HepG2 (cell line): ENCODE measurements at regions not wholly inside any gene's neighbourhood (a gene's known extent, or its start where the extent isn't known, plus 50 kb on each side); places are given as distances from the start of the nearest gene placed in this dataset.
A peak's percentile ranks its signal among the peaks of the same experiment; 100 is the strongest.

Experiments used
- ATAC-seq: fragments of 200-7000 bp; cut with Tn5 transposase; 3 replicates; pipeline ENCODE4 v1.9.1; 2020; ENCODE audit warnings: mild to moderate bottlenecking, moderate library complexity
- BruUV-seq: library from RNA; stranded (reverse); fragments of 400-500 nt; replicated peaks from 2 replicates; lab custom pipeline; 2021; lab: Mats Ljungman, UMichigan
- CTCF ChIA-PET: fragments of 300-600 bp; formaldehyde crosslinking; extraction: SDS; loops from one replicate; lab custom pipeline; 2021; ENCODE audit warnings: low total read pairs, inconsistent platforms, low intra/inter-chr PET ratio; lab: Yijun Ruan, JAX
- POLR2A ChIA-PET: fragments of 350-600 bp; sonication (Branson Sonifier 250); formaldehyde crosslinking; loops from one replicate; lab custom pipeline; 2020; ENCODE audit warnings: antibody characterized with exemption, inconsistent platforms; lab: Yijun Ruan, JAX
- DNase-seq: peaks from one replicate; pipeline ENCODE4 v3.0.0-alpha.2; 2015; ENCODE audit warnings: low spot score
- FAIRE-seq: peaks from 3 replicates; lab custom pipeline; 2011; peaks lifted over from hg19 to GRCh38; lab: Jason Lieb, UNC
- H2AFZ ChIP-seq: one replicate; pipeline ENCODE4 v1.6.1; 2011; ENCODE audit warnings: low read length, inconsistent platforms
- H3K27ac ChIP-seq: fragments of 300-600 bp; 3 replicates; pipeline ENCODE4 v1.8.0; 2011; ENCODE audit warnings: mixed run types, mild to moderate bottlenecking, mixed read lengths, low read length, inconsistent platforms; ENCODE audit not compliant: insufficient read depth; ENCODE audit errors: extremely low read length
- H3K27me3 ChIP-seq, 2 experiments: fragments of 200-600 bp in 1 of 2; 2 replicates in 1 of 2; 3 replicates in 1 of 2; pipeline versions ENCODE4 v1.6.0 to v1.8.0; 2011; ENCODE audit warnings: low read length in 2 of 2, mild to moderate bottlenecking in 2 of 2, moderate library complexity in 2 of 2, inconsistent platforms in 1 of 2; ENCODE audit not compliant: insufficient read depth in 2 of 2, control insufficient read depth in 1 of 2
- H3K36me3 ChIP-seq, 2 experiments: fragments of 200-600 bp in 1 of 2; replicated peaks in 1 of 2; 2 replicates in 1 of 2; 3 replicates in 1 of 2; pipeline versions ENCODE4 v1.5.1 to v1.8.0; 2011; ENCODE audit warnings: low read length in 2 of 2, inconsistent platforms in 1 of 2; ENCODE audit not compliant: insufficient read depth in 2 of 2, control insufficient read depth in 1 of 2
- H3K4me1 ChIP-seq: 2 replicates; pipeline ENCODE4 v1.5.1; 2012; ENCODE audit warnings: low read length, inconsistent platforms; ENCODE audit not compliant: insufficient read depth
- H3K4me2 ChIP-seq: 2 replicates; pipeline ENCODE4 v1.6.0; 2011; ENCODE audit warnings: low read depth, low read length, inconsistent platforms
- H3K4me3 ChIP-seq, 3 experiments: fragments of 200-600 bp in 1 of 3; sonication (generic), shearing (Covaris generic) in 1 of 3; replicated peaks in 1 of 3; 2 replicates each; pipeline ENCODE4 v1.5.1; 2011 to 2016; ENCODE audit warnings: low read length in 3 of 3, inconsistent platforms in 2 of 3, low read depth in 2 of 3, mild to moderate bottlenecking in 2 of 3, control low read depth in 1 of 3, mixed read lengths in 1 of 3; ENCODE audit not compliant: insufficient read depth in 1 of 3
- H3K79me2 ChIP-seq: one replicate; pipeline ENCODE4 v1.6.1; 2011; ENCODE audit warnings: low read length, inconsistent platforms; ENCODE audit not compliant: insufficient read depth
- H3K9ac ChIP-seq: 2 replicates; pipeline ENCODE4 v1.6.0; 2011; ENCODE audit warnings: mild to moderate bottlenecking, low read depth, low read length, inconsistent platforms; ENCODE audit not compliant: insufficient read depth
- H3K9me3 ChIP-seq: 2 replicates; pipeline ENCODE4 v1.5.1; 2012; ENCODE audit warnings: mild to moderate bottlenecking, low read length
- H4K20me1 ChIP-seq: 2 replicates; pipeline ENCODE4 v1.6.0; 2011; ENCODE audit warnings: inconsistent platforms, mild to moderate bottlenecking, low read length, moderate library complexity; ENCODE audit not compliant: insufficient read depth
- ASH2L ChIP-seq: fragments of 300-600, 200-600 bp; sonication (generic); IDR thresholded peaks from 2 replicates; pipeline ENCODE4 v1.7.0; 2017; ENCODE audit warnings: low read depth, mild to moderate bottlenecking, moderate library complexity, mixed read lengths, low read length; ENCODE audit not compliant: insufficient read length
- CBX2 ChIP-seq, 2 experiments: fragments of 200-600 bp in 1 of 2; sonication (generic); formaldehyde crosslinking in 1 of 2; IDR thresholded peaks; 2 replicates each; pipeline versions ENCODE4 v1.7.0 to v1.8.1; 2018 to 2022; ENCODE audit warnings: low read depth in 2 of 2, low read length in 1 of 2, mild to moderate bottlenecking in 1 of 2, missing genetic modification reagents in 1 of 2
- DPF2 ChIP-seq: sonication (generic); formaldehyde crosslinking; IDR thresholded peaks from 2 replicates; pipeline ENCODE4 v1.4.0; 2020; ENCODE audit warnings: mild to moderate bottlenecking, low read depth, missing genetic modification reagents, borderline replicate concordance
- ETV5 ChIP-seq: IDR thresholded peaks from 2 replicates; pipeline ENCODE4 v1.6.1; 2018; ENCODE audit warnings: missing biosample characterization, missing genetic modification reagents, inconsistent platforms, borderline replicate concordance
- FOXA3 ChIP-seq: IDR thresholded peaks from 2 replicates; pipeline ENCODE4 v1.6.1; 2016; ENCODE audit warnings: missing genetic modification reagents, missing compliant biosample characterization
- MTF1 ChIP-seq: sonication (generic); formaldehyde crosslinking; IDR thresholded peaks from 2 replicates; pipeline ENCODE4 v1.5.0; 2020; ENCODE audit warnings: missing genetic modification reagents
- TCF12 ChIP-seq, 2 experiments: fragments of 450-650 bp in 1 of 2; sonication (generic) in 1 of 2; formaldehyde crosslinking in 1 of 2; IDR thresholded peaks; 2 replicates each; pipeline versions ENCODE4 v1.6.1 to v1.8.0; 2017 to 2022; ENCODE audit warnings: antibody characterized with exemption in 1 of 2, mild to moderate bottlenecking in 1 of 2, missing genetic modification reagents in 1 of 2, moderate library complexity in 1 of 2
- XRCC5 ChIP-seq: fragments of 200-400 bp; formaldehyde crosslinking; optimal IDR thresholded peaks from 2 replicates; pipeline ENCODE3; 2017; ENCODE audit warnings: mild to moderate bottlenecking, low read length
- YEATS2 ChIP-seq: sonication (generic); formaldehyde crosslinking; IDR thresholded peaks from 2 replicates; pipeline ENCODE4 v1.4.0; 2020; ENCODE audit warnings: missing genetic modification reagents, borderline replicate concordance
- ZBTB7B ChIP-seq: sonication (generic); formaldehyde crosslinking; IDR thresholded peaks from 2 replicates; pipeline ENCODE4 v1.4.0; 2020; ENCODE audit warnings: missing genetic modification reagents
- ZNF33A ChIP-seq: sonication (generic); formaldehyde crosslinking; IDR thresholded peaks from 2 replicates; pipeline ENCODE4 v1.5.1; 2020; ENCODE audit warnings: missing genetic modification reagents, mild to moderate bottlenecking, moderate library complexity, borderline replicate concordance
- ZNF563 ChIP-seq: sonication (generic); formaldehyde crosslinking; IDR thresholded peaks from 2 replicates; pipeline ENCODE4 v1.8.0; 2022; ENCODE audit warnings: mild to moderate bottlenecking, moderate library complexity, missing genetic modification reagents
- ZNF766 ChIP-seq: sonication (generic); formaldehyde crosslinking; IDR thresholded peaks from 2 replicates; pipeline ENCODE4 v1.5.0; 2020; ENCODE audit warnings: missing genetic modification reagents, borderline replicate concordance
- WGBS: methylation state at CpG from one replicate; pipeline ENCODE4 v1.1.6; 2017; ENCODE audit warnings: low lambda C conversion rate; 5-methylcytosine and 5-hydroxymethylcytosine counted together
- in situ Hi-C: cut with HindIII; loops from 2 replicates; pipeline ENCODE4 v1.10.0; 2017; ENCODE audit warnings: low pct_unique_long_range_greater_than_20kb; ENCODE audit not compliant: extremely low pct_ligation_motif_present
- intact Hi-C: fragments of 100-400 bp; cut with micrococcal nuclease; formaldehyde crosslinking; loops from one replicate; pipeline ENCODE4 v1.10.0; 2022; ENCODE audit not compliant: unreplicated experiment
- TF ChIP-seq, protein P1 (sequence below): sonication (generic); formaldehyde crosslinking; IDR thresholded peaks from 2 replicates; pipeline ENCODE4 v1.4.0; 2020; ENCODE audit warnings: missing genetic modification reagents, mild to moderate bottlenecking, borderline replicate concordance
- TF ChIP-seq, protein P2 (sequence below): sonication (generic); formaldehyde crosslinking; IDR thresholded peaks from 2 replicates; pipeline ENCODE4 v1.8.0; 2022; ENCODE audit warnings: mild to moderate bottlenecking, missing genetic modification reagents; ENCODE audit not compliant: insufficient replicate concordance
- TF ChIP-seq, protein P3 (sequence below): sonication (generic); formaldehyde crosslinking; IDR thresholded peaks from 2 replicates; pipeline ENCODE4 v1.5.0; 2020; ENCODE audit warnings: mild to moderate bottlenecking, missing genetic modification reagents
- TF ChIP-seq, protein P4 (sequence below): sonication (generic); formaldehyde crosslinking; IDR thresholded peaks from 2 replicates; pipeline ENCODE4 v1.5.0; 2020; ENCODE audit warnings: missing genetic modification reagents

DNA sequence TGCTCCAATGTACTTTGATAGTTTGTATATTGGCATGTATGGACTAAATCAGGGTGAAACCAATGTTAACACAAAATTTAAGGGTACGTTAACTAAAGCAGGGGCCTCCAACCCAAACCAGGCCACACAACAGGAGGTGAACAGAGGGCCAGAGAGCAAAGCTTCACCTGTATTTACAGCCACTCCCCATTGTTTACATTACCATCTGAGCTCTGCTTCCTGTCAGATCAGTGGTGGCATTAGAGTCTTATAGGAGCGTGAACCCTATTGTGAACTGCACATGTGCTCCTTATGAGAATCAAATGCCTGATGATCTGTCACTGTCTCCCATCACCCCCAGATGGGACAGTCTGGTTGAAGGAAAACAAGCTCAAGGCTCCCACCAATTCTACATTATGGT is 62.0 kb upstream of the SCIN start:
- no peak overlapping the region for H3K27ac ChIP-seq
- DNase-seq (no peak), FAIRE-seq (no peak), ATAC-seq (no peak)
- intact Hi-C loops (no loop called here), in situ Hi-C loops (no loop called here)
- H3K4me2 ChIP-seq, result no peak overlapping the region; the same call in 1 of the 2 replicates
- 5% methylated on average over 2 of the region's 2 CpGs for WGBS
- POLR2A ChIA-PET, result no interaction called here
- H4K20me1 ChIP-seq, result no peaks in the 10 kb centered on the region
- no peak overlapping the region for H2AFZ ChIP-seq
- CTCF ChIA-PET, result no interaction called here
- no peaks in the 10 kb centered on the region for H3K27me3 ChIP-seq
- H3K4me1 ChIP-seq, result peaks cover 7% of the 10 kb centered on the region
- H3K9me3 ChIP-seq, result no peaks in the 10 kb centered on the region
- no peak overlapping the region for H3K9ac ChIP-seq
- BruUV-seq, result no TSS peak
- no peaks in the 10 kb centered on the region for H3K36me3 ChIP-seq
- H3K79me2 ChIP-seq, result no peaks in the 10 kb centered on the region
- no peak overlapping the region for H3K4me3 ChIP-seq
- TF ChIP-seq, protein P1, sequence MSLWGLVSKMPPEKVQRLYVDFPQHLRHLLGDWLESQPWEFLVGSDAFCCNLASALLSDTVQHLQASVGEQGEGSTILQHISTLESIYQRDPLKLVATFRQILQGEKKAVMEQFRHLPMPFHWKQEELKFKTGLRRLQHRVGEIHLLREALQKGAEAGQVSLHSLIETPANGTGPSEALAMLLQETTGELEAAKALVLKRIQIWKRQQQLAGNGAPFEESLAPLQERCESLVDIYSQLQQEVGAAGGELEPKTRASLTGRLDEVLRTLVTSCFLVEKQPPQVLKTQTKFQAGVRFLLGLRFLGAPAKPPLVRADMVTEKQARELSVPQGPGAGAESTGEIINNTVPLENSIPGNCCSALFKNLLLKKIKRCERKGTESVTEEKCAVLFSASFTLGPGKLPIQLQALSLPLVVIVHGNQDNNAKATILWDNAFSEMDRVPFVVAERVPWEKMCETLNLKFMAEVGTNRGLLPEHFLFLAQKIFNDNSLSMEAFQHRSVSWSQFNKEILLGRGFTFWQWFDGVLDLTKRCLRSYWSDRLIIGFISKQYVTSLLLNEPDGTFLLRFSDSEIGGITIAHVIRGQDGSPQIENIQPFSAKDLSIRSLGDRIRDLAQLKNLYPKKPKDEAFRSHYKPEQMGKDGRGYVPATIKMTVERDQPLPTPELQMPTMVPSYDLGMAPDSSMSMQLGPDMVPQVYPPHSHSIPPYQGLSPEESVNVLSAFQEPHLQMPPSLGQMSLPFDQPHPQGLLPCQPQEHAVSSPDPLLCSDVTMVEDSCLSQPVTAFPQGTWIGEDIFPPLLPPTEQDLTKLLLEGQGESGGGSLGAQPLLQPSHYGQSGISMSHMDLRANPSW (CRISPR knock-in tag), result no peak
- TF ChIP-seq ETV5 (CRISPR knock-in tag) (peak; percentile 21; the same call in 1 of the 2 replicates), TCF12 (IDR thresholded peaks at IDR 0.05) (no peak), TCF12 (CRISPR knock-in tag; IDR thresholded peaks at IDR 0.05) (no peak), FOXA3 (CRISPR knock-in tag) (peak; percentile 61), ZBTB7B (CRISPR knock-in tag) (no peak), YEATS2 (CRISPR knock-in tag) (no peak), CBX2 (IDR thresholded peaks at IDR 0.05; ENCODE audit: low read depth, low read length) (no peak), CBX2 (CRISPR knock-in tag; IDR thresholded peaks at IDR 0.05; ENCODE audit: low read depth) (no peak), ZNF563 (CRISPR knock-in tag) (no peak), ASH2L (no peak), XRCC5 (no peak), ZNF33A (CRISPR knock-in tag) (no peak), MTF1 (CRISPR knock-in tag) (no peak), ZNF766 (no peak), DPF2 (no peak)
- TF ChIP-seq, protein P2, sequence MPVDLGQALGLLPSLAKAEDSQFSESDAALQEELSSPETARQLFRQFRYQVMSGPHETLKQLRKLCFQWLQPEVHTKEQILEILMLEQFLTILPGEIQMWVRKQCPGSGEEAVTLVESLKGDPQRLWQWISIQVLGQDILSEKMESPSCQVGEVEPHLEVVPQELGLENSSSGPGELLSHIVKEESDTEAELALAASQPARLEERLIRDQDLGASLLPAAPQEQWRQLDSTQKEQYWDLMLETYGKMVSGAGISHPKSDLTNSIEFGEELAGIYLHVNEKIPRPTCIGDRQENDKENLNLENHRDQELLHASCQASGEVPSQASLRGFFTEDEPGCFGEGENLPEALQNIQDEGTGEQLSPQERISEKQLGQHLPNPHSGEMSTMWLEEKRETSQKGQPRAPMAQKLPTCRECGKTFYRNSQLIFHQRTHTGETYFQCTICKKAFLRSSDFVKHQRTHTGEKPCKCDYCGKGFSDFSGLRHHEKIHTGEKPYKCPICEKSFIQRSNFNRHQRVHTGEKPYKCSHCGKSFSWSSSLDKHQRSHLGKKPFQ (CRISPR knock-in tag), result no peak
- TF ChIP-seq, protein P3, sequence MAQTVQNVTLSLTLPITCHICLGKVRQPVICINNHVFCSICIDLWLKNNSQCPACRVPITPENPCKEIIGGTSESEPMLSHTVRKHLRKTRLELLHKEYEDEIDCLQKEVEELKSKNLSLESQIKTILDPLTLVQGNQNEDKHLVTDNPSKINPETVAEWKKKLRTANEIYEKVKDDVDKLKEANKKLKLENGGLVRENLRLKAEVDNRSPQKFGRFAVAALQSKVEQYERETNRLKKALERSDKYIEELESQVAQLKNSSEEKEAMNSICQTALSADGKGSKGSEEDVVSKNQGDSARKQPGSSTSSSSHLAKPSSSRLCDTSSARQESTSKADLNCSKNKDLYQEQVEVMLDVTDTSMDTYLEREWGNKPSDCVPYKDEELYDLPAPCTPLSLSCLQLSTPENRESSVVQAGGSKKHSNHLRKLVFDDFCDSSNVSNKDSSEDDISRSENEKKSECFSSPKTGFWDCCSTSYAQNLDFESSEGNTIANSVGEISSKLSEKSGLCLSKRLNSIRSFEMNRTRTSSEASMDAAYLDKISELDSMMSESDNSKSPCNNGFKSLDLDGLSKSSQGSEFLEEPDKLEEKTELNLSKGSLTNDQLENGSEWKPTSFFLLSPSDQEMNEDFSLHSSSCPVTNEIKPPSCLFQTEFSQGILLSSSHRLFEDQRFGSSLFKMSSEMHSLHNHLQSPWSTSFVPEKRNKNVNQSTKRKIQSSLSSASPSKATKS (CRISPR knock-in tag), result no peak
- TF ChIP-seq, protein P4, sequence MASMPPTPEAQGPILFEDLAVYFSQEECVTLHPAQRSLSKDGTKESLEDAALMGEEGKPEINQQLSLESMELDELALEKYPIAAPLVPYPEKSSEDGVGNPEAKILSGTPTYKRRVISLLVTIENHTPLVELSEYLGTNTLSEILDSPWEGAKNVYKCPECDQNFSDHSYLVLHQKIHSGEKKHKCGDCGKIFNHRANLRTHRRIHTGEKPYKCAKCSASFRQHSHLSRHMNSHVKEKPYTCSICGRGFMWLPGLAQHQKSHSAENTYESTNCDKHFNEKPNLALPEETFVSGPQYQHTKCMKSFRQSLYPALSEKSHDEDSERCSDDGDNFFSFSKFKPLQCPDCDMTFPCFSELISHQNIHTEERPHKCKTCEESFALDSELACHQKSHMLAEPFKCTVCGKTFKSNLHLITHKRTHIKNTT, result no peak
